Smooth muscle cell (in vitro differentiated cells): ENCODE measurements at regions not wholly inside any gene's neighbourhood (a gene's known extent, or its start where the extent isn't known, plus 50 kb on each side); places are given as distances from the start of the nearest gene placed in this dataset.
A peak's percentile ranks its signal among the peaks of the same experiment; 100 is the strongest.

Experiments used
- DNase-seq: peaks from one replicate; lab custom pipeline; 2025; ENCODE audit not compliant: unreplicated experiment; lab: John Stamatoyannopoulos, UW
- H2AFZ ChIP-seq: fragments of 200-600 bp; sonication (generic); 2 replicates; pipeline ENCODE4 v1.6.0; 2016; ENCODE audit warnings: antibody characterized with exemption, low read depth, mild to moderate bottlenecking
- H3F3A ChIP-seq: fragments of 200-600 bp; sonication (generic); 2 replicates; pipeline ENCODE4 v1.6.0; 2017; ENCODE audit warnings: antibody characterized with exemption, low read depth
- H3K27ac ChIP-seq: fragments of 200-600 bp; sonication (generic); 2 replicates; pipeline ENCODE4 v1.5.1; 2016; ENCODE audit warnings: low read depth, mild to moderate bottlenecking
- H3K27me3 ChIP-seq: fragments of 200-600 bp; sonication (generic); 2 replicates; pipeline ENCODE4 v1.6.1; 2016; ENCODE audit warnings: low read depth, mild to moderate bottlenecking
- H3K36me3 ChIP-seq: fragments of 200-600 bp; sonication (generic); 2 replicates; pipeline ENCODE4 v1.5.1; 2016; ENCODE audit warnings: low read depth
- H3K4me1 ChIP-seq: fragments of 200-600 bp; sonication (generic); 2 replicates; pipeline ENCODE4 v1.5.1; 2016; ENCODE audit warnings: low read depth
- H3K4me2 ChIP-seq: fragments of 200-600 bp; sonication (generic); 2 replicates; pipeline ENCODE4 v1.6.0; 2016; ENCODE audit warnings: mild to moderate bottlenecking
- H3K4me3 ChIP-seq: fragments of 200-600 bp; sonication (generic); 2 replicates; pipeline ENCODE4 v1.5.1; 2016; ENCODE audit warnings: mild to moderate bottlenecking
- H3K79me2 ChIP-seq: fragments of 200-600 bp; sonication (generic); 2 replicates; pipeline ENCODE4 v1.6.0; 2016; ENCODE audit warnings: low read depth, mild to moderate bottlenecking
- H3K9ac ChIP-seq: fragments of 200-600 bp; sonication (generic); 2 replicates; pipeline ENCODE4 v1.6.0; 2016; ENCODE audit warnings: low read depth
- H3K9me3 ChIP-seq: fragments of 200-600 bp; sonication (generic); replicated peaks from 2 replicates; pipeline ENCODE4 v1.5.1; 2016; ENCODE audit warnings: low read depth
- H4K20me1 ChIP-seq: fragments of 200-600 bp; sonication (generic); 2 replicates; pipeline ENCODE4 v1.6.0; 2016; ENCODE audit warnings: low read depth
- WGBS: methylation state at CpG from one replicate; pipeline ENCODE4 v1.1.7; 2016; ENCODE audit warnings: low lambda C conversion rate; 5-methylcytosine and 5-hydroxymethylcytosine counted together
- TF ChIP-seq, protein P1 (sequence below): fragments of 200-600 bp; sonication (generic); IDR thresholded peaks from 2 replicates; pipeline ENCODE4 v1.5.1; 2017; ENCODE audit warnings: borderline replicate concordance, mild to moderate bottlenecking, antibody characterized with exemption; ENCODE audit not compliant: insufficient read depth, poor library complexity, severe bottlenecking

DNA sequence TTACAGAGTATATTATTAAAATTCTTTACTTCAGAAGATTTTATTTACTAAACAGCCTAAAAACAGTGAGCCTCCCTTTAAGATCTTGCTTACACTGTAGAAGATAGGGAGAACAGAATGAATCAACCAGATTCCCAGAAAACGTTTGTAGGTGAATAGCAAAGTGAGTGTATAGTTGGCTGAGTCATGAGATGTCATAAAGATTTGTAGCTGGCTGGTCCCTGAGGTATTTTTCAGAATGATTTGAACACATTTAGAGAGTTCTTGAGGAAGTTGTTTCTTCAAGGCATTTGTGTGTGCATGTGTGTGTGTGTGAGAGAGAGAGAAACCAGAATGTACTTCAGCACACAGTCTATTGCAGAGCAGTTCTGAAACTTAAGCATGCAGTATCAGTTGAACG lies 159.4 kb upstream of the PRR16 start:
- peak overlapping the region; percentile 20 for H3K4me2 ChIP-seq
- H3K4me1 ChIP-seq = peaks cover 5% of the 10 kb centered on the region
- H3K9ac ChIP-seq = no peak overlapping the region
- no peaks in the 10 kb centered on the region for H3K27me3 ChIP-seq
- WGBS = 25% methylated on average over 2 of the region's 2 CpGs
- H3F3A ChIP-seq = peaks cover 10% of the 10 kb centered on the region
- TF ChIP-seq, protein P1, sequence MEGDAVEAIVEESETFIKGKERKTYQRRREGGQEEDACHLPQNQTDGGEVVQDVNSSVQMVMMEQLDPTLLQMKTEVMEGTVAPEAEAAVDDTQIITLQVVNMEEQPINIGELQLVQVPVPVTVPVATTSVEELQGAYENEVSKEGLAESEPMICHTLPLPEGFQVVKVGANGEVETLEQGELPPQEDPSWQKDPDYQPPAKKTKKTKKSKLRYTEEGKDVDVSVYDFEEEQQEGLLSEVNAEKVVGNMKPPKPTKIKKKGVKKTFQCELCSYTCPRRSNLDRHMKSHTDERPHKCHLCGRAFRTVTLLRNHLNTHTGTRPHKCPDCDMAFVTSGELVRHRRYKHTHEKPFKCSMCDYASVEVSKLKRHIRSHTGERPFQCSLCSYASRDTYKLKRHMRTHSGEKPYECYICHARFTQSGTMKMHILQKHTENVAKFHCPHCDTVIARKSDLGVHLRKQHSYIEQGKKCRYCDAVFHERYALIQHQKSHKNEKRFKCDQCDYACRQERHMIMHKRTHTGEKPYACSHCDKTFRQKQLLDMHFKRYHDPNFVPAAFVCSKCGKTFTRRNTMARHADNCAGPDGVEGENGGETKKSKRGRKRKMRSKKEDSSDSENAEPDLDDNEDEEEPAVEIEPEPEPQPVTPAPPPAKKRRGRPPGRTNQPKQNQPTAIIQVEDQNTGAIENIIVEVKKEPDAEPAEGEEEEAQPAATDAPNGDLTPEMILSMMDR = no peak
- no peaks in the 10 kb centered on the region for H3K9me3 ChIP-seq
- no peak for DNase-seq
- H3K4me3 ChIP-seq = no peak overlapping the region
- peak overlapping the region; percentile 23 for H2AFZ ChIP-seq
- H3K27ac ChIP-seq = peak overlapping the region; percentile 17
- H3K36me3 ChIP-seq = no peaks in the 10 kb centered on the region
- H3K79me2 ChIP-seq = no peaks in the 10 kb centered on the region
- no peaks in the 10 kb centered on the region for H4K20me1 ChIP-seq

DNA sequence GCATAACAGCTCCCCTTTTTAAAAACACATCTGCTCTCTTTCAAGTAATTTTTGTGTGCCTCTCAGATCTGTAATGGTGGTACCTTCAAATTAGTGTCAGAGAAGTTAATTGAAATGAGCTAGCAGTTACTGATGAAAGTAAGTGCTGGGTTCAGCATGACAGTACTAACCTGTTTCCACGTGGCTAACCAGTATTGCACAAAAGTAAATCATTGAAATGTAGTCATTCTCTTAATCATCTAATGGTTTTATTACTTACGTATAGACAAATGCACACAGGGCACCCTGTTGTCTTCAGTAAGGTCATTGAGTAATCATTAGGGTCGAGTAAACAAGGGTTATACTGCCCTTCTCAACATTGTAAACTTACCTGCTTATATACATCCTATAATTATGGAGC lies 157.8 kb upstream of the PRR16 start:
- no peaks in the 10 kb centered on the region for H4K20me1 ChIP-seq
- H3K9ac ChIP-seq = no peak overlapping the region
- peaks cover 5% of the 10 kb centered on the region for H3K4me1 ChIP-seq
- H3K9me3 ChIP-seq = no peaks in the 10 kb centered on the region
- no peak overlapping the region for H3K27ac ChIP-seq
- no peak for DNase-seq
- H3K79me2 ChIP-seq = no peaks in the 10 kb centered on the region
- H3K4me3 ChIP-seq = no peak overlapping the region
- H3K4me2 ChIP-seq = no peak overlapping the region
- TF ChIP-seq, protein P1 = no peak
- H2AFZ ChIP-seq = no peak overlapping the region
- no peaks in the 10 kb centered on the region for H3K27me3 ChIP-seq
- 55% methylated on average over 3 of the region's 3 CpGs for WGBS
- no peaks in the 10 kb centered on the region for H3K36me3 ChIP-seq
- peaks cover 10% of the 10 kb centered on the region for H3F3A ChIP-seq

DNA sequence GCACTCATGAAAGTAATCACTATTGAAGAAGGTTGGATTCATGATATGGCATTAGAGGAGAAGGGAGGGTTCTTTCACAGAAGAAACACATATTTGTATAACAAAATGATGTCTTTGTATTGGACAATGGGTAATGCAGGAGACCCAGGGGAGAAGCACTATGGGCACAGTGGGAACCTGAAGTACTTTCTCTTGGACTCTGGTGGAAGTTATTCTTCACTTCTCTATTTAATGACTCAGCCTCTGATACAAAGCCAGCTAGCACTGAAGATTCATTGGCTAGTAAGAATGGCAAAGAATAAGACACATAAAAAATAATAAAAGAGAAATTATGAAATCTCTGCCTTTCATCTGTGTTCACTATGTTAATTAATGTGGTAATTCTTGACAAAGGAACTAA lies 149.9 kb upstream of the PRR16 start:
- Histone ChIP-seq H3K9me3 (no peaks in the 10 kb centered on the region), H3K4me3 (no peak overlapping the region), H3K4me2 (no peak overlapping the region), H3K27me3 (no peaks in the 10 kb centered on the region), H3F3A (no peaks in the 10 kb centered on the region), H4K20me1 (no peaks in the 10 kb centered on the region), H3K27ac (no peak overlapping the region), H2AFZ (no peak overlapping the region), H3K4me1 (no peaks in the 10 kb centered on the region), H3K79me2 (no peaks in the 10 kb centered on the region), H3K36me3 (no peaks in the 10 kb centered on the region), H3K9ac (no peak overlapping the region)
- DNase-seq = no peak
- TF ChIP-seq, protein P1 = no peak

DNA sequence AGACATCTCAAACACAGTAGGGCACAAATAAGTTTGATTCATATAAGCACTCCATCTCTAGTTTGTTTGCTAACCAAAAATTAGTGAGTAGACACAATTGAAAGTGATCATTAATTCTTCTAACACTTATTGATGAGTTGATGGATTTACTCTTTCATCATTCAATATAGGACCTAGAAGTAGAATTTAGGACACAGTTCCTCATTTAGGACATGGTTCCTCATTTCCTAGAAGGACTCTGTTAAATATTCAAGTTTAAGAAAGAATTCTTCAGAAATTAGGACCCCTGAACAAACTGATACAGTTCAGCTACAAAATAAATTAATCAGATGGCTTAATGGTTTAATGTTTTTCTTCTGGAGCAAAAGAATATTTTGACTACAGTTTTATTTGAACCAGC lies 143.5 kb upstream of the PRR16 start:
- DNase-seq = no peak
- Histone ChIP-seq H3K4me2 (no peak overlapping the region), H3K4me1 (no peaks in the 10 kb centered on the region), H3K4me3 (no peak overlapping the region), H2AFZ (no peak overlapping the region), H4K20me1 (no peaks in the 10 kb centered on the region), H3K79me2 (no peaks in the 10 kb centered on the region), H3K9me3 (no peaks in the 10 kb centered on the region), H3K27ac (no peak overlapping the region), H3K36me3 (no peaks in the 10 kb centered on the region), H3K9ac (no peak overlapping the region), H3F3A (no peaks in the 10 kb centered on the region), H3K27me3 (no peaks in the 10 kb centered on the region)
- TF ChIP-seq, protein P1 = no peak
